Hepatocyte (in vitro differentiated cells): ENCODE measurements at regions not wholly inside any gene's neighbourhood (a gene's known extent, or its start where the extent isn't known, plus 50 kb on each side); places are given as distances from the start of the nearest gene placed in this dataset.

Source experiments
- DNase-seq: peaks from one replicate; pipeline ENCODE4 v3.0.0-alpha.2; 2016; ENCODE audit warnings: low spot score
- H2AFZ ChIP-seq: fragments of 200-600 bp; sonication (generic); 2 replicates; pipeline ENCODE4 v1.6.0; 2016; ENCODE audit warnings: antibody characterized with exemption, mild to moderate bottlenecking
- H3K27ac ChIP-seq: fragments of 200-600 bp; sonication (generic); 2 replicates; pipeline ENCODE4 v1.5.1; 2016; ENCODE audit warnings: mild to moderate bottlenecking
- H3K27me3 ChIP-seq: fragments of 200-600 bp; sonication (generic); 2 replicates; pipeline ENCODE4 v1.6.1; 2016
- H3K36me3 ChIP-seq: fragments of 200-600 bp; sonication (generic); replicated peaks from 2 replicates; pipeline ENCODE4 v1.5.1; 2016; ENCODE audit warnings: low read depth; ENCODE audit not compliant: insufficient read depth
- H3K4me1 ChIP-seq: fragments of 200-600 bp; sonication (generic); 2 replicates; pipeline ENCODE4 v1.5.1; 2016; ENCODE audit warnings: mild to moderate bottlenecking, moderate library complexity; ENCODE audit not compliant: insufficient read depth
- H3K4me2 ChIP-seq: fragments of 200-600 bp; sonication (generic); 2 replicates; pipeline ENCODE4 v1.6.0; 2016
- H3K4me3 ChIP-seq: fragments of 200-600 bp; sonication (generic); 2 replicates; pipeline ENCODE4 v1.5.1; 2016; ENCODE audit warnings: mild to moderate bottlenecking
- H3K79me2 ChIP-seq: fragments of 200-600 bp; sonication (generic); 2 replicates; pipeline ENCODE4 v1.6.0; 2017; ENCODE audit warnings: mild to moderate bottlenecking
- H3K9me2 ChIP-seq: fragments of 200-600 bp; sonication (generic); replicated peaks from 2 replicates; pipeline ENCODE4 v1.6.0; 2017; ENCODE audit warnings: mild to moderate bottlenecking; ENCODE audit not compliant: insufficient read depth
- H3K9me3 ChIP-seq: fragments of 200-600 bp; sonication (generic); 2 replicates; pipeline ENCODE4 v1.5.1; 2016; ENCODE audit warnings: low read depth, mild to moderate bottlenecking
- H4K20me1 ChIP-seq: fragments of 200-600 bp; sonication (generic); 2 replicates; pipeline ENCODE4 v1.6.0; 2016; ENCODE audit warnings: mild to moderate bottlenecking; ENCODE audit not compliant: insufficient read depth, poor library complexity, severe bottlenecking
- EZH2 ChIP-seq: fragments of 200-600 bp; sonication (generic); IDR thresholded peaks from 2 replicates; pipeline ENCODE4 v1.6.1; 2016; ENCODE audit warnings: antibody characterized with exemption, mild to moderate bottlenecking, borderline replicate concordance
- EZH2phosphoT487 ChIP-seq: fragments of 200-600 bp; sonication (generic); IDR thresholded peaks from one replicate; pipeline ENCODE4 v1.6.1; 2018; ENCODE audit warnings: antibody characterized with exemption, mild to moderate bottlenecking, low read depth, moderate library complexity; ENCODE audit not compliant: unreplicated experiment, severe bottlenecking
- WGBS: methylation state at CpG from one replicate; pipeline ENCODE4 v1.1.6; 2016; ENCODE audit warnings: low lambda C conversion rate; ENCODE audit errors: missing lambda C conversion rate; 5-methylcytosine and 5-hydroxymethylcytosine counted together
- TF ChIP-seq, protein P1 (sequence below): fragments of 200-600 bp; sonication (generic); IDR thresholded peaks from 2 replicates; pipeline ENCODE4 v1.5.1; 2016; ENCODE audit warnings: antibody characterized with exemption, mild to moderate bottlenecking; ENCODE audit not compliant: poor library complexity

DNA sequence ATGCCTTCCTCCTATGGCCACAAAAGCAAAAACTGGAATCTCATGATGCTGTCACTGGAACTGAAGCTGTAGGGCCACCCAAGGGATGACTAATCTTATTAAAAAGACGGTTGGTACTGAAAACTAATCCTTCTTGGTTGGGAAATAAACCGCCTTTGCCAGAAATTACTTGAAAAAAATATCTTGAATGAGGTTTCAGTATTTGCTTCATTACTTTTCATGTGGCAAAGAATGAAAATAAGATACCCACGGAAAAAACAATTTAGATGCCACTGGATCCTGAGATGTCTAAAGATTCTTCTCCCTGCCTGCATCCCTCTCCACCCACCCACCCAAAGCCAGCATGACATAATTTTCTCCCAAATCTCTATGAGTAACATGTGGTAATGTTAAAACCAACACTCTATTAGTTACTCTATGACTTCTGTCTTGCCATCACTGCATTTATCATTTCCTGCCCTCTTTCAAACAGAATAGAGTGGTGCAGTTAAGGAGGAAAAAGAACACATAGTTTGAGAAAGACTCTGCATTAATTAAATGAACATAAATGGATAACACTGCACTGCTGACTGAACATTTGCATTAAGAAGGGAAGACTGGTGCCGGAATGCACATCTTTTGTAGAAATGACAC, 111.8 kb upstream of the DPH6 start:
- no peaks in the 10 kb centered on the region for H4K20me1 ChIP-seq
- H3K79me2 ChIP-seq, result no peaks in the 10 kb centered on the region
- H2AFZ ChIP-seq, result no peak overlapping the region
- no peak overlapping the region for H3K4me3 ChIP-seq
- H3K4me2 ChIP-seq, result no peak overlapping the region
- H3K27ac ChIP-seq, result no peak overlapping the region
- no peaks in the 10 kb centered on the region for H3K36me3 ChIP-seq
- DNase-seq, result no peak
- no peaks in the 10 kb centered on the region for H3K9me3 ChIP-seq
- H3K9me2 ChIP-seq, result no peaks in the 10 kb centered on the region
- TF ChIP-seq, protein P1, sequence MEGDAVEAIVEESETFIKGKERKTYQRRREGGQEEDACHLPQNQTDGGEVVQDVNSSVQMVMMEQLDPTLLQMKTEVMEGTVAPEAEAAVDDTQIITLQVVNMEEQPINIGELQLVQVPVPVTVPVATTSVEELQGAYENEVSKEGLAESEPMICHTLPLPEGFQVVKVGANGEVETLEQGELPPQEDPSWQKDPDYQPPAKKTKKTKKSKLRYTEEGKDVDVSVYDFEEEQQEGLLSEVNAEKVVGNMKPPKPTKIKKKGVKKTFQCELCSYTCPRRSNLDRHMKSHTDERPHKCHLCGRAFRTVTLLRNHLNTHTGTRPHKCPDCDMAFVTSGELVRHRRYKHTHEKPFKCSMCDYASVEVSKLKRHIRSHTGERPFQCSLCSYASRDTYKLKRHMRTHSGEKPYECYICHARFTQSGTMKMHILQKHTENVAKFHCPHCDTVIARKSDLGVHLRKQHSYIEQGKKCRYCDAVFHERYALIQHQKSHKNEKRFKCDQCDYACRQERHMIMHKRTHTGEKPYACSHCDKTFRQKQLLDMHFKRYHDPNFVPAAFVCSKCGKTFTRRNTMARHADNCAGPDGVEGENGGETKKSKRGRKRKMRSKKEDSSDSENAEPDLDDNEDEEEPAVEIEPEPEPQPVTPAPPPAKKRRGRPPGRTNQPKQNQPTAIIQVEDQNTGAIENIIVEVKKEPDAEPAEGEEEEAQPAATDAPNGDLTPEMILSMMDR, result no peak
- TF ChIP-seq EZH2phosphoT487 (no peak), EZH2 (no peak)
- H3K27me3 ChIP-seq, result no peaks in the 10 kb centered on the region
- H3K4me1 ChIP-seq, result no peaks in the 10 kb centered on the region
- WGBS, result 38% methylated on average over 4 of the region's 4 CpGs

DNA sequence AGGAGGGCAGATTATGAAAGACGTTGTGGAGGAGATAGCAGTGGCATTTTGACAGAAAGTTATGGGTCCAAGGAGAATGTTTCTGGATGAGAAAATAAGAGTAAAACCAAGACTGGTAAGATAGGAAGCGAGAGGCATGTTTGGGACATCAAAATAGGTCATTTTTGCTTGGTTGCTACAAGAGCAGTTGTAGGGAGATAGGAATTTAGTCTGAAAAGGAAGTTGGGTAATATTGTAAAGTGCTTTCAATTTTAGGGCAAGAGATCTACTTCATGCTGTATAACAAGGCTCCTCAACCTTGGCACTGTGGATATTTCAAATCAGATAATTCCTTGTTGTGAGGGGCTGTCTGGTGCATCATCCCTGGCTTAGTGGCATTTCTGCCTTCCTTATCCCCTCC, 118.0 kb upstream of the DPH6 start:
- H3K9me3 ChIP-seq, result no peaks in the 10 kb centered on the region
- H4K20me1 ChIP-seq, result no peaks in the 10 kb centered on the region
- no peaks in the 10 kb centered on the region for H3K27me3 ChIP-seq
- WGBS, result 82% methylated on average over 2 of the region's 2 CpGs
- no peak overlapping the region for H3K27ac ChIP-seq
- no peaks in the 10 kb centered on the region for H3K9me2 ChIP-seq
- no peaks in the 10 kb centered on the region for H3K4me1 ChIP-seq
- H3K4me2 ChIP-seq, result no peak overlapping the region
- no peak overlapping the region for H2AFZ ChIP-seq
- no peaks in the 10 kb centered on the region for H3K36me3 ChIP-seq
- no peak overlapping the region for H3K4me3 ChIP-seq
- H3K79me2 ChIP-seq, result no peaks in the 10 kb centered on the region
- DNase-seq, result no peak
- TF ChIP-seq EZH2phosphoT487 (no peak), EZH2 (no peak)
- TF ChIP-seq, protein P1, result no peak

DNA sequence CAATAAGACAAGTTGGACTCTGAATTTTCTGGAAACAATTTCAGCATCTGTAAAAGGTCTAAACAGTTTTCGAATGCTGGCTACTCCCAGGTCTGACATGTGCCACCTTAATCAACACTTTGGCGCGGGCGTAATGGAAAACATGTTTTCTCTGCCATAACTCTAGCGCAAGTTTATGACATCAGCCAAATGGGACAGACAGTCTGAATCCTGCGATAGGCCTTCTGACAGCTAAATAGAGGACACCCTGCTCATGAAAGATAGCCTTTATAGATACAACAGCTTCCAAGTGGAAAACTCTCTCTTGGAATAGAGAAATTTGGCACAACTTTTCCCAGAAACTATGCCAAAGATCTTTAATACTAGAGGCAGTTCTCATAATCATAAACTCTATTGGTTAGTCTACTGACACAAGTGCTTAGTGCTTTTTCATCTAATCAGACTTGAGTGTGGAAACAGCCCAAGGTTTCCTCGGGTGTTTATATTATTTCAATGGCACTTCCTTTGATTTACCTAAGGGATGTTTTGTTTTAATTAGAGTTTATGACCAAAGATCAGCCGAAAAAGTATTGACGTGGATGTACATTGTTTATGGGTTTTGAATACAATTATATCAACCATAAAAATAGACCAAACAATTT, 120.1 kb upstream of the DPH6 start:
- H3K36me3 ChIP-seq, result no peaks in the 10 kb centered on the region
- WGBS, result 74% methylated on average over 9 of the region's 9 CpGs
- no peaks in the 10 kb centered on the region for H3K79me2 ChIP-seq
- H2AFZ ChIP-seq, result no peak overlapping the region
- no peak overlapping the region for H3K4me2 ChIP-seq
- H3K27me3 ChIP-seq, result no peaks in the 10 kb centered on the region
- no peaks in the 10 kb centered on the region for H3K9me3 ChIP-seq
- TF ChIP-seq EZH2phosphoT487 (no peak), EZH2 (no peak)
- TF ChIP-seq, protein P1, result no peak
- H3K4me1 ChIP-seq, result no peaks in the 10 kb centered on the region
- no peak for DNase-seq
- no peak overlapping the region for H3K4me3 ChIP-seq
- H4K20me1 ChIP-seq, result no peaks in the 10 kb centered on the region
- no peak overlapping the region for H3K27ac ChIP-seq
- H3K9me2 ChIP-seq, result no peaks in the 10 kb centered on the region
